ENCODE measurements at regions not wholly inside any gene's neighbourhood (a gene's known extent, or its start where the extent isn't known, plus 50 kb on each side); places are given as distances from the start of the nearest gene placed in this dataset.

GRCh38 chr17:77416105-77416713 is 275.4 kb downstream of the SEC14L1 start:
- no peak for TF ChIP-seq CTCF (conservative IDR thresholded peaks at IDR 0.05; ENCODE audit: low read depth, low read length)
- no peak overlapping the region for H3K4me3 ChIP-seq (ENCODE audit: low read depth, low read length)
- DNase-seq (ENCODE audit: low read depth): no peak

- no peak overlapping the region for H3K4me3 ChIP-seq (ENCODE audit: low read depth, low read length)
- no peak for DNase-seq (ENCODE audit: low read depth)
- TF ChIP-seq CTCF (conservative IDR thresholded peaks at IDR 0.05; ENCODE audit: low read depth, low read length): no peak
Observed at GRCh38 chr17:77417575-77417974, 276.8 kb downstream of the SEC14L1 start.

GRCh38 chr17:77418609-77419008 is 277.8 kb downstream of the SEC14L1 start:
- DNase-seq (ENCODE audit: low read depth): no peak
- TF ChIP-seq CTCF (conservative IDR thresholded peaks at IDR 0.05; ENCODE audit: low read depth, low read length): no peak
- no peak overlapping the region for H3K4me3 ChIP-seq (ENCODE audit: low read depth, low read length)

GRCh38 chr17:77419095-77419494 is 278.3 kb downstream of the SEC14L1 start:
- DNase-seq (ENCODE audit: low read depth): no peak
- no peak for TF ChIP-seq CTCF (conservative IDR thresholded peaks at IDR 0.05; ENCODE audit: low read depth, low read length)

GRCh38 chr17:77419547-77420094 is 278.9 kb downstream of the SEC14L1 start:
- TF ChIP-seq CTCF (conservative IDR thresholded peaks at IDR 0.05; ENCODE audit: low read depth, low read length): no peak
- H3K4me3 ChIP-seq (ENCODE audit: low read depth, low read length): no peak overlapping the region
- no peak for DNase-seq (ENCODE audit: low read depth)

More at GRCh38 chr17:77419095-77419494, 278.3 kb downstream of the SEC14L1 start:
- H3K4me3 ChIP-seq (ENCODE audit: low read depth, low read length): no peak overlapping the region

GRCh38 chr17:77420095-77420803 is 279.5 kb downstream of the SEC14L1 start:
- TF ChIP-seq CTCF (conservative IDR thresholded peaks at IDR 0.05; ENCODE audit: low read depth, low read length): peak; percentile 45
- DNase-seq (ENCODE audit: low read depth): peak; percentile 63
- no peak overlapping the region for H3K4me3 ChIP-seq (ENCODE audit: low read depth, low read length)
